ENCODE measurements at regions not wholly inside any gene's neighbourhood (a gene's known extent, or its start where the extent isn't known, plus 50 kb on each side); places are given as distances from the start of the nearest gene placed in this dataset.

- ATAC-seq: peak; percentile 100
Observed at GRCh38 chr4:24419181-24420034, 164.9 kb downstream of the DHX15 start.

GRCh38 chr4:24417206-24417605 lies 167.1 kb downstream of the DHX15 start:
- no peak for DNase-seq (ENCODE audit: low spot score)
- no peak for ATAC-seq

More at GRCh38 chr4:24419181-24420034, 164.9 kb downstream of the DHX15 start:
- DNase-seq (ENCODE audit: low spot score): peak; percentile 83

- DNase-seq (ENCODE audit: low spot score) (no peak), ATAC-seq (peak; percentile 6)
Observed at GRCh38 chr4:24416293-24416692, 168.1 kb downstream of the DHX15 start.

GRCh38 chr4:24413311-24413784 lies 171.0 kb downstream of the DHX15 start:
- ATAC-seq (no peak), DNase-seq (ENCODE audit: low spot score) (no peak)

GRCh38 chr4:24411806-24412205 lies 172.5 kb downstream of the DHX15 start:
- no peak for ATAC-seq
- DNase-seq (ENCODE audit: low spot score): no peak

- no peak for DNase-seq (ENCODE audit: low spot score)
- peak; percentile 19 for ATAC-seq
Observed at GRCh38 chr4:24411299-24411698, 173.1 kb downstream of the DHX15 start.

- DNase-seq (ENCODE audit: low spot score): no peak
Observed at GRCh38 chr4:24408640-24409039, 175.7 kb downstream of the DHX15 start.

GRCh38 chr4:24405926-24406325 lies 178.4 kb downstream of the DHX15 start:
- no peak for DNase-seq (ENCODE audit: low spot score)
- no peak for ATAC-seq

More at GRCh38 chr4:24408640-24409039, 175.7 kb downstream of the DHX15 start:
- ATAC-seq: no peak

- ATAC-seq (no peak), DNase-seq (ENCODE audit: low spot score) (no peak)
Observed at GRCh38 chr4:24405341-24405740, 179.0 kb downstream of the DHX15 start.

- ATAC-seq (no peak), DNase-seq (ENCODE audit: low spot score) (no peak)
Observed at GRCh38 chr4:24404281-24404680, 180.1 kb downstream of the DHX15 start.

- DNase-seq (ENCODE audit: low spot score) (no peak), ATAC-seq (no peak)
Observed at GRCh38 chr4:24403265-24403664, 181.1 kb downstream of the DHX15 start.

- DNase-seq (ENCODE audit: low spot score): no peak
- ATAC-seq: no peak
Observed at GRCh38 chr4:24400537-24400936, 183.8 kb downstream of the DHX15 start.

- ATAC-seq: no peak
- no peak for DNase-seq (ENCODE audit: low spot score)
Observed at GRCh38 chr4:24396988-24397387, 187.4 kb downstream of the DHX15 start.

GRCh38 chr4:24395937-24396336 lies 188.4 kb downstream of the DHX15 start:
- DNase-seq (ENCODE audit: low spot score) (no peak), ATAC-seq (peak; percentile 66)

GRCh38 chr4:24394041-24394440 lies 190.3 kb downstream of the DHX15 start:
- DNase-seq (ENCODE audit: low spot score) (no peak), ATAC-seq (no peak)

GRCh38 chr4:24392613-24393012 lies 191.7 kb downstream of the DHX15 start:
- ATAC-seq (no peak), DNase-seq (ENCODE audit: low spot score) (no peak)

- ATAC-seq: no peak
- DNase-seq (ENCODE audit: low spot score): no peak
Observed at GRCh38 chr4:24382381-24382780, 202.0 kb downstream of the DHX15 start.

- ATAC-seq (no peak), DNase-seq (ENCODE audit: low spot score) (no peak)
Observed at GRCh38 chr4:24380957-24381665, 203.2 kb downstream of the DHX15 start.

GRCh38 chr4:24373704-24374103 lies 210.7 kb downstream of the DHX15 start:
- no peak for DNase-seq (ENCODE audit: low spot score)
- peak; percentile 71 for ATAC-seq

- DNase-seq (ENCODE audit: low spot score) (no peak), ATAC-seq (no peak)
Observed at GRCh38 chr4:24372881-24373280, 211.5 kb downstream of the DHX15 start.

- DNase-seq (ENCODE audit: low spot score) (no peak), ATAC-seq (peak; percentile 13)
Observed at GRCh38 chr4:24372341-24372740, 212.0 kb downstream of the DHX15 start.

- ATAC-seq (no peak), DNase-seq (ENCODE audit: low spot score) (no peak)
Observed at GRCh38 chr4:24370421-24370820, 213.9 kb downstream of the DHX15 start.
